Thymus (tissue), 11 donors: ENCODE measurements at regions not wholly inside any gene's neighbourhood (a gene's known extent, or its start where the extent isn't known, plus 50 kb on each side); places are given as distances from the start of the nearest gene placed in this dataset.

ENCODE experiments used
- DNase-seq, 9 donors: peaks; one replicate each; pipeline ENCODE4 v3.0.0-alpha.2; 2013; ENCODE audit warnings: low spot score in 9 of 9, low read depth in 6 of 9, missing footprints in 1 of 9
- H3K27ac ChIP-seq, 2 donors: one replicate each; pipeline ENCODE4 v1.5.1; 2013; ENCODE audit warnings: control low read depth in 1 of 2, low read depth in 1 of 2, low read length in 1 of 2, mild to moderate bottlenecking in 1 of 2, moderate library complexity in 1 of 2
- H3K27me3 ChIP-seq, 2 donors: one replicate each; pipeline ENCODE4 v1.5.1; 2013; ENCODE audit warnings: low read length in 1 of 2; ENCODE audit not compliant: control insufficient read depth in 2 of 2, insufficient read depth in 1 of 2
- H3K36me3 ChIP-seq, 2 donors: one replicate each; pipeline ENCODE4 v1.5.1; 2013; ENCODE audit warnings: low read length in 1 of 2, mild to moderate bottlenecking in 1 of 2, moderate library complexity in 1 of 2; ENCODE audit not compliant: control insufficient read depth in 2 of 2, insufficient read depth in 2 of 2
- H3K4me1 ChIP-seq, 2 donors: one replicate each; pipeline ENCODE4 v1.5.1; 2013; ENCODE audit warnings: low read length in 2 of 2; ENCODE audit not compliant: control insufficient read depth in 2 of 2, insufficient read depth in 2 of 2
- H3K4me3 ChIP-seq, 2 donors: one replicate each; pipeline ENCODE4 v1.5.1; 2013; ENCODE audit warnings: low read length in 2 of 2, control low read depth in 1 of 2, mild to moderate bottlenecking in 1 of 2
- H3K9me3 ChIP-seq, 2 donors: one replicate each; pipeline ENCODE4 v1.5.1; 2013; ENCODE audit warnings: low read length in 1 of 2, mild to moderate bottlenecking in 1 of 2; ENCODE audit not compliant: control insufficient read depth in 2 of 2, insufficient read depth in 1 of 2
- WGBS: extraction: QIAGEN DNeasy Blood & Tissue Kit; methylation state at CpG from one replicate; pipeline ENCODE4 v1.1.7; 2013; 5-methylcytosine and 5-hydroxymethylcytosine counted together
- donor health status: healthy.

DNA sequence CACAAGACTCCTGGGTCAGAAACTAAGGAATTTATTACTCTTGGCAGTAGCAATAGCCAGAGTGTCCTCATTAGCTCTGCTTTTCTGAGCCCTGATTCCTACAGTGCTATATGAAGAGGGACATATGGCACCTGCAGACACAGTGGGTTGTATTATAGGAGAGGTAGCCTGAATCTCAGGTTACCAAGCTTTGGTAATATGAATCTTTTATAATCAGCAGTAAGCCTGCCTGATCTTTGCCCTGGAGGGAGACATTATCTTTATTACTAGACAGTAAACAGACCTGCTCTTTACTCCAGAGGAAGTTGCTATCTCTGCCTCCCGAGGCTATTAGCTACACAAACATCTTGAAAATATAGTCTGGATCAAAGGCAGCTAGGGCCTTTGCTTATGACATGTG is 62.5 kb upstream of the HOPX start:
- Histone ChIP-seq H3K27ac (no peak overlapping the region), H3K4me1 (no peaks in the 10 kb centered on the region), H3K27me3 (no peaks in the 10 kb centered on the region), H3K9me3 (no peaks in the 10 kb centered on the region), H3K4me3 (no peak overlapping the region), H3K36me3 (no peaks in the 10 kb centered on the region)
- no peak for DNase-seq
- 88% methylated on average over 1 of the region's 1 CpG for WGBS

- H3K27ac ChIP-seq, result no peak overlapping the region
- no peaks in the 10 kb centered on the region for H3K9me3 ChIP-seq
- H3K4me1 ChIP-seq, result no peaks in the 10 kb centered on the region
- no peaks in the 10 kb centered on the region for H3K36me3 ChIP-seq
- H3K27me3 ChIP-seq, result no peaks in the 10 kb centered on the region
- H3K4me3 ChIP-seq, result no peak overlapping the region
- DNase-seq, result no peak
- WGBS, result 97% methylated on average over 8 of the region's 8 CpGs
Measured at GRCh38 chr4:56742080-56742871, 61.2 kb upstream of the HOPX start.

DNA sequence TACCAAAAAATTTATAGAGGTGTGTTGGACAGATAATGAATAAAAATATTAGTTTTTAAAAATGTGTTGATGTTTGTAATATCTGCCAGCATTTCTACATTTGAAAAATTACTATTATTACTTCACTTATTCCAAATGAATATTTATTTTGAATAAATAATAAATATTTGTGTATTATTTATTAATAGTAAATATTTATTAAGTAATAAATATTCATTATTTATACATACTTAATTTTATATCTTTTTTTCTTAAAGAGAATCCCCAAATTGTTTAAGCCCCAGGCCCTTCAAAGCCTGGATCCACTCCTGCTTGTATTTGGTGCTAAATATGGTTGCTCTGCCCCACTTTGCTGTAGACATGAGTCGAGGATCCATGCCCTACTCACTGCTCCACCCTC is 60.5 kb upstream of the HOPX start:
- DNase-seq, result no peak
- H3K27ac ChIP-seq, result no peak overlapping the region
- 94% methylated on average over 1 of the region's 1 CpG for WGBS
- H3K4me3 ChIP-seq, result no peak overlapping the region
- H3K4me1 ChIP-seq, result no peaks in the 10 kb centered on the region
- no peaks in the 10 kb centered on the region for H3K9me3 ChIP-seq
- no peaks in the 10 kb centered on the region for H3K27me3 ChIP-seq
- no peaks in the 10 kb centered on the region for H3K36me3 ChIP-seq

- WGBS, result 78% methylated on average over 4 of the region's 4 CpGs
- Histone ChIP-seq H3K4me3 (no peak overlapping the region), H3K27ac (no peak overlapping the region), H3K9me3 (no peaks in the 10 kb centered on the region), H3K4me1 (no peaks in the 10 kb centered on the region), H3K27me3 (no peaks in the 10 kb centered on the region), H3K36me3 (no peaks in the 10 kb centered on the region)
- no peak for DNase-seq
Measured at GRCh38 chr4:56739066-56739777, 58.1 kb upstream of the HOPX start.

DNA sequence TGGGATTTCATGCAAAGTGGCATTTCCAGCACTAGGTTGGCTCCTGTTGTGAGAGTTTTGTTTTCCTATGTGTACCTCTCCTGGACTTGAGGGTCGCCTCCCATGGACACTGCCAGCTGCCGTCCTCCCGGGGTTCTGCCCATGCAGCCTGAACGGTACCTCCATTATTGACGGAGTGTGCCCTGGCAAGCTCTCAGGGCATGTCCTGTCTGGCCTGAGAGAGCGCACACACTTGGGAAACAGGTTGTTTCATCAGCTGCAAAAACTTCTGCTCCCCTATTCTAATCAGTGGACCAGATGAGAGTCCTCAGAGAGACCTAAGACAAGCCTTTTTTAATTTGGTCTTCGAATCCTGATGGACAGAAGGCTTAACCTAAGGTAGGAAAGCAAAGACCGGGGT is 56.6 kb upstream of the HOPX start:
- Histone ChIP-seq H3K36me3 (no peaks in the 10 kb centered on the region), H3K4me1 (no peaks in the 10 kb centered on the region), H3K27ac (no peak overlapping the region), H3K27me3 (no peaks in the 10 kb centered on the region), H3K9me3 (no peaks in the 10 kb centered on the region), H3K4me3 (no peak overlapping the region)
- DNase-seq, result no peak
- 94% methylated on average over 8 of the region's 8 CpGs for WGBS

GRCh38 chr4:56733352-56733751 is 52.3 kb upstream of the HOPX start:
- no peak for DNase-seq
- Histone ChIP-seq H3K36me3 (no peaks in the 10 kb centered on the region), H3K4me3 (no peak overlapping the region), H3K27ac (no peak overlapping the region), H3K27me3 (no peaks in the 10 kb centered on the region), H3K4me1 (no peaks in the 10 kb centered on the region), H3K9me3 (no peaks in the 10 kb centered on the region)
- WGBS, result 96% methylated on average over 5 of the region's 5 CpGs

DNA sequence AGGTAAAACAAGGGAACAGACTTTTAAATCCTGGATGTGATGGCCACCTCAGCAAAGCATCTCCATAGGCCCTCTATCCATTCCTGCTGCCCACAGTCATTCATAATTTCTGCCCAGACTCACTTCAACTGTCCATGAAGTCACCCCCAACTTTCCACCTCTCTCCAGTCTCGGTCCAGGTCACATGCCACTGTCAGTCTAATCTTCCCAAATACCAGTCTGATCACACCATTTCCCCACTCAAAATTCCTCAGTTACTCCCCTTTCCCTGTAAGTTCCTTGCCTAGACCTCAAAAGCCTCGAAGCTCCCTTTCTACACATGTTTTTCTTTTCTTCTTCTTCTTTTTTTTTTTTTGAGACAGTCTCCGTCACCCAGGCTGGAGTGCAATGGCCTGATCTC is 51.2 kb upstream of the HOPX start:
- no peaks in the 10 kb centered on the region for H3K36me3 ChIP-seq
- no peaks in the 10 kb centered on the region for H3K27me3 ChIP-seq
- no peak overlapping the region for H3K27ac ChIP-seq
- no peaks in the 10 kb centered on the region for H3K9me3 ChIP-seq
- no peak overlapping the region for H3K4me3 ChIP-seq
- DNase-seq, result no peak
- H3K4me1 ChIP-seq, result no peaks in the 10 kb centered on the region
- 68% methylated on average over 3 of the region's 3 CpGs for WGBS

- no peaks in the 10 kb centered on the region for H3K4me1 ChIP-seq
- no peak for DNase-seq
- no peak overlapping the region for H3K27ac ChIP-seq
- 44% methylated on average over 8 of the region's 8 CpGs for WGBS
- H3K27me3 ChIP-seq, result no peaks in the 10 kb centered on the region
- no peak overlapping the region for H3K4me3 ChIP-seq
- H3K9me3 ChIP-seq, result no peaks in the 10 kb centered on the region
- no peaks in the 10 kb centered on the region for H3K36me3 ChIP-seq
Measured at GRCh38 chr4:56731857-56732256, 50.8 kb upstream of the HOPX start.
